Progenitor cell of endocrine pancreas (in vitro differentiated cells): ENCODE measurements at regions not wholly inside any gene's neighbourhood (a gene's known extent, or its start where the extent isn't known, plus 50 kb on each side); places are given as distances from the start of the nearest gene placed in this dataset.

Experiments
- DNase-seq: peaks from one replicate; pipeline ENCODE4 v3.0.0; 2021; ENCODE audit warnings: low spot score; ENCODE audit not compliant: unreplicated experiment
- H3K27ac Mint-ChIP-seq: 2 replicates; pipeline ENCODE4 v1.8.0; 2021; ENCODE audit warnings: mild to moderate bottlenecking, moderate library complexity, mixed read lengths
- H3K27me3 Mint-ChIP-seq: 2 replicates; pipeline ENCODE4 v1.8.0; 2021; ENCODE audit warnings: mixed read lengths
- H3K36me3 Mint-ChIP-seq: 2 replicates; pipeline ENCODE4 v1.8.0; 2022; ENCODE audit warnings: mixed read lengths; ENCODE audit not compliant: insufficient read depth
- H3K4me1 Mint-ChIP-seq: 2 replicates; pipeline ENCODE4 v1.8.0; 2021; ENCODE audit warnings: low read depth, mixed read lengths
- H3K4me3 Mint-ChIP-seq: 2 replicates; pipeline ENCODE4 v1.8.0; 2021; ENCODE audit warnings: low read depth, mild to moderate bottlenecking, moderate library complexity, mixed read lengths
- H3K9me3 Mint-ChIP-seq: 2 replicates; pipeline ENCODE4 v1.8.0; 2021; ENCODE audit warnings: low read depth, mixed read lengths
- CTCF ChIP-seq: fragments of 200-600 bp; sonication (generic); IDR thresholded peaks from one replicate; pipeline ENCODE4 v1.5.0; 2021; ENCODE audit warnings: antibody characterized with exemption, mild to moderate bottlenecking; ENCODE audit not compliant: unreplicated experiment

- DNase-seq: no peak
- Mint-ChIP-seq H3K27me3 (no peaks in the 10 kb centered on the region), H3K27ac (no peak overlapping the region), H3K9me3 (no peaks in the 10 kb centered on the region), H3K4me1 (no peaks in the 10 kb centered on the region), H3K4me3 (no peak overlapping the region), H3K36me3 (no peaks in the 10 kb centered on the region)
- TF ChIP-seq CTCF: no peak
Observed at GRCh38 chr1:69196071-69196470, 371.7 kb upstream of the LRRC7 start.

GRCh38 chr1:69197816-69198215 is 369.9 kb upstream of the LRRC7 start:
- no peak overlapping the region for H3K27ac Mint-ChIP-seq
- H3K9me3 Mint-ChIP-seq: no peaks in the 10 kb centered on the region
- no peaks in the 10 kb centered on the region for H3K4me1 Mint-ChIP-seq
- TF ChIP-seq CTCF: no peak
- H3K36me3 Mint-ChIP-seq: no peaks in the 10 kb centered on the region
- no peak overlapping the region for H3K4me3 Mint-ChIP-seq
- DNase-seq: no peak
- H3K27me3 Mint-ChIP-seq: no peaks in the 10 kb centered on the region

GRCh38 chr1:69201716-69202115 is 366.0 kb upstream of the LRRC7 start:
- peaks cover 1% of the 10 kb centered on the region for H3K36me3 Mint-ChIP-seq
- H3K9me3 Mint-ChIP-seq: peaks cover 6% of the 10 kb centered on the region
- no peaks in the 10 kb centered on the region for H3K4me1 Mint-ChIP-seq
- TF ChIP-seq CTCF: no peak
- no peak overlapping the region for H3K27ac Mint-ChIP-seq
- no peak for DNase-seq
- no peak overlapping the region for H3K4me3 Mint-ChIP-seq
- no peaks in the 10 kb centered on the region for H3K27me3 Mint-ChIP-seq

- Mint-ChIP-seq H3K9me3 (peaks cover 6% of the 10 kb centered on the region), H3K4me3 (no peak overlapping the region), H3K27ac (no peak overlapping the region), H3K4me1 (no peaks in the 10 kb centered on the region), H3K36me3 (peaks cover 1% of the 10 kb centered on the region), H3K27me3 (no peaks in the 10 kb centered on the region)
- no peak for TF ChIP-seq CTCF
- no peak for DNase-seq
Observed at GRCh38 chr1:69203166-69203565, 364.6 kb upstream of the LRRC7 start.

GRCh38 chr1:69213644-69214043 is 354.1 kb upstream of the LRRC7 start:
- H3K36me3 Mint-ChIP-seq: no peaks in the 10 kb centered on the region
- no peaks in the 10 kb centered on the region for H3K4me1 Mint-ChIP-seq
- no peak for TF ChIP-seq CTCF
- no peak for DNase-seq
- H3K27me3 Mint-ChIP-seq: no peaks in the 10 kb centered on the region
- H3K9me3 Mint-ChIP-seq: no peaks in the 10 kb centered on the region
- H3K4me3 Mint-ChIP-seq: no peak overlapping the region
- H3K27ac Mint-ChIP-seq: no peak overlapping the region
